PC-9 (cell line): ENCODE measurements at regions not wholly inside any gene's neighbourhood (a gene's known extent, or its start where the extent isn't known, plus 50 kb on each side); places are given as distances from the start of the nearest gene placed in this dataset.

Experiments
- CTCF ChIP-seq: fragments of 200-600 bp; sonication (generic); conservative IDR thresholded peaks from 2 replicates; pipeline ENCODE4 v1.6.1; 2017; ENCODE audit warnings: mixed run types, antibody characterized with exemption, mild to moderate bottlenecking, moderate library complexity
- EZH2 ChIP-seq: fragments of 200-600 bp; sonication (generic); IDR thresholded peaks from 2 replicates; pipeline ENCODE4 v1.8.0; 2017; ENCODE audit warnings: antibody characterized with exemption, low read depth

GRCh38 chr2:38180754-38181153 is 104.8 kb upstream of the CYP1B1 start:
- no peak for TF ChIP-seq CTCF
- TF ChIP-seq EZH2: no peak
